ENCODE measurements at regions not wholly inside any gene's neighbourhood (a gene's known extent, or its start where the extent isn't known, plus 50 kb on each side); places are given as distances from the start of the nearest gene placed in this dataset.
"Not testable (repeated sequence)": the region's sequence is repeated elsewhere in the genome, so short reads cannot be mapped to it uniquely, and the experiment has no call there.

- Mint-ChIP-seq H3K9me3 (peaks cover 9% of the 10 kb centered on the region), H3K4me1 (ENCODE audit: low read depth) (peaks cover 24% of the 10 kb centered on the region), H3K4me3 (no peak overlapping the region), H3K27me3 (ENCODE audit: low read depth) (no peaks in the 10 kb centered on the region), H3K36me3 (ENCODE audit: low read depth) (peaks cover 6% of the 10 kb centered on the region), H3K27ac (no peak overlapping the region)
- no peak for DNase-seq
- intact Hi-C loops (cut with micrococcal nuclease), result no loop called here
- CTCF ChIA-PET, result no interaction called here
These were observed 146.3 kb upstream of the ATF7IP start for GRCh38 chr12:14219156-14219555.

GRCh38 chr12:14219670-14220069, 145.8 kb upstream of the ATF7IP start:
- H3K36me3 Mint-ChIP-seq (ENCODE audit: low read depth); H3K9me3 Mint-ChIP-seq; H3K27me3 Mint-ChIP-seq (ENCODE audit: low read depth); CTCF ChIA-PET; DNase-seq; H3K27ac Mint-ChIP-seq; H3K4me3 Mint-ChIP-seq: not testable (repeated sequence)
- intact Hi-C loops (cut with micrococcal nuclease), result loop anchor here (2.0 to 5.0 kb wide), 3 partner anchors 729 to 1353 kb away; no protein-coding TSS in a partner anchor
- H3K4me1 Mint-ChIP-seq (ENCODE audit: low read depth), result peaks cover 24% of the 10 kb centered on the region

- Mint-ChIP-seq H3K27ac (no peak overlapping the region), H3K36me3 (ENCODE audit: low read depth) (peaks cover 6% of the 10 kb centered on the region), H3K27me3 (ENCODE audit: low read depth) (no peaks in the 10 kb centered on the region), H3K4me3 (no peak overlapping the region), H3K4me1 (ENCODE audit: low read depth) (peaks cover 11% of the 10 kb centered on the region), H3K9me3 (peaks cover 11% of the 10 kb centered on the region)
- DNase-seq, result no peak
- intact Hi-C loops (cut with micrococcal nuclease), result no loop called here
- CTCF ChIA-PET, result interaction anchor here (1.0 to 2.0 kb wide), 4 partner anchors 13 to 58 kb away, joined by 3 to 13 read pairs (median 4); no protein-coding TSS in a partner anchor
These were observed 140.4 kb upstream of the ATF7IP start for GRCh38 chr12:14225064-14225463.

GRCh38 chr12:14235176-14235575, 130.3 kb upstream of the ATF7IP start:
- DNase-seq; H3K27ac Mint-ChIP-seq; H3K27me3 Mint-ChIP-seq (ENCODE audit: low read depth); CTCF ChIA-PET; intact Hi-C loops (cut with micrococcal nuclease); H3K4me3 Mint-ChIP-seq; H3K36me3 Mint-ChIP-seq (ENCODE audit: low read depth): not testable (repeated sequence)
- Mint-ChIP-seq H3K4me1 (ENCODE audit: low read depth) (peaks cover 12% of the 10 kb centered on the region), H3K9me3 (peaks cover 17% of the 10 kb centered on the region)

GRCh38 chr12:14236641-14237040, 128.8 kb upstream of the ATF7IP start:
- H3K4me3 Mint-ChIP-seq, result not testable (repeated sequence)

GRCh38 chr12:14238221-14238792, 127.2 kb upstream of the ATF7IP start:
- no peak for DNase-seq
- Mint-ChIP-seq H3K9me3 (no peaks in the 10 kb centered on the region), H3K27ac (no peak overlapping the region), H3K4me1 (ENCODE audit: low read depth) (peaks cover 20% of the 10 kb centered on the region), H3K27me3 (ENCODE audit: low read depth) (no peaks in the 10 kb centered on the region), H3K36me3 (ENCODE audit: low read depth) (peaks cover 6% of the 10 kb centered on the region), H3K4me3 (no peak overlapping the region)
- CTCF ChIA-PET, result interaction anchor here (0.6 to 4.3 kb wide), 44 partner anchors 13 to 757 kb away, joined by 3 to 33 read pairs (median 4); partner anchors contain the start of gene ATF7IP
- intact Hi-C loops (cut with micrococcal nuclease), result loop anchor here (1.0 to 2.0 kb wide), 8 partner anchors 52 to 758 kb away; partner anchors contain the start of gene PLBD1

More at GRCh38 chr12:14236641-14237040, 128.8 kb upstream of the ATF7IP start:
- H3K27me3 Mint-ChIP-seq (ENCODE audit: low read depth); H3K9me3 Mint-ChIP-seq; DNase-seq; H3K36me3 Mint-ChIP-seq (ENCODE audit: low read depth); H3K27ac Mint-ChIP-seq; intact Hi-C loops (cut with micrococcal nuclease): not testable (repeated sequence)
- CTCF ChIA-PET, result interaction anchor here (0.9 to 2.7 kb wide), 5 partner anchors 14 to 428 kb away, joined by 3 to 26 read pairs (median 15); no protein-coding TSS in a partner anchor
- peaks cover 20% of the 10 kb centered on the region for H3K4me1 Mint-ChIP-seq (ENCODE audit: low read depth)

- no peaks in the 10 kb centered on the region for H3K27me3 Mint-ChIP-seq (ENCODE audit: low read depth)
- H3K27ac Mint-ChIP-seq, result peak overlapping the region; percentile 79
- H3K4me3 Mint-ChIP-seq, result peak overlapping the region; percentile 68
- peak; percentile 60 for DNase-seq
- peaks cover 20% of the 10 kb centered on the region for H3K4me1 Mint-ChIP-seq (ENCODE audit: low read depth)
- peaks cover 11% of the 10 kb centered on the region for H3K36me3 Mint-ChIP-seq (ENCODE audit: low read depth)
- H3K9me3 Mint-ChIP-seq, result peaks cover 5% of the 10 kb centered on the region
- CTCF ChIA-PET, result interaction anchor here (0.6 to 4.3 kb wide), 20 partner anchors 16 to 481 kb away, joined by 3 to 33 read pairs (median 4); partner anchors contain the start of gene ATF7IP
- intact Hi-C loops (cut with micrococcal nuclease), result loop anchor here (1.0 to 2.0 kb wide), 7 partner anchors 17 to 535 kb away; partner anchors contain the start of genes ATF7IP and PLBD1
These were observed 126.0 kb upstream of the ATF7IP start for GRCh38 chr12:14239350-14239934.

- intact Hi-C loops (cut with micrococcal nuclease), result loop anchor here (1.0 to 2.0 kb wide), 8 partner anchors 12 to 535 kb away; partner anchors contain the start of genes ATF7IP and PLBD1
- CTCF ChIA-PET, result interaction anchor here (0.7 to 4.3 kb wide), 14 partner anchors 15 to 476 kb away, joined by 3 to 33 read pairs (median 4); partner anchors contain the start of gene ATF7IP
- peaks cover 5% of the 10 kb centered on the region for H3K9me3 Mint-ChIP-seq
- DNase-seq, result no peak
- no peaks in the 10 kb centered on the region for H3K27me3 Mint-ChIP-seq (ENCODE audit: low read depth)
- peaks cover 11% of the 10 kb centered on the region for H3K36me3 Mint-ChIP-seq (ENCODE audit: low read depth)
- H3K27ac Mint-ChIP-seq, result peak overlapping the region; percentile 79
- H3K4me1 Mint-ChIP-seq (ENCODE audit: low read depth), result peaks cover 20% of the 10 kb centered on the region
- H3K4me3 Mint-ChIP-seq, result peak overlapping the region; percentile 68
These were observed 125.3 kb upstream of the ATF7IP start for GRCh38 chr12:14239935-14240872.

- Mint-ChIP-seq H3K4me3 (peak overlapping the region; percentile 68), H3K27me3 (ENCODE audit: low read depth) (no peaks in the 10 kb centered on the region), H3K4me1 (ENCODE audit: low read depth) (peaks cover 20% of the 10 kb centered on the region), H3K36me3 (ENCODE audit: low read depth) (peaks cover 11% of the 10 kb centered on the region), H3K9me3 (peaks cover 5% of the 10 kb centered on the region), H3K27ac (peak overlapping the region; percentile 79)
- CTCF ChIA-PET, result interaction anchor here (0.5 to 4.3 kb wide), 2 partner anchors 10 to 125 kb away, joined by 3 to 33 read pairs; partner anchors contain the start of gene ATF7IP
- no peak for DNase-seq
- intact Hi-C loops (cut with micrococcal nuclease), result loop anchor here (1.0 kb wide), 1 partner anchor 11 kb away; no protein-coding TSS in a partner anchor
These were observed 124.6 kb upstream of the ATF7IP start for GRCh38 chr12:14240873-14241220.

- CTCF ChIA-PET, result interaction anchor here (0.6 to 0.7 kb wide), 2 partner anchors 27 to 53 kb away, joined by 3 read pairs; no protein-coding TSS in a partner anchor
- not testable (repeated sequence) for H3K27me3 Mint-ChIP-seq (ENCODE audit: low read depth); H3K4me3 Mint-ChIP-seq
These were observed 122.7 kb upstream of the ATF7IP start for GRCh38 chr12:14242825-14243224.

GRCh38 chr12:14243941-14244340, 121.5 kb upstream of the ATF7IP start:
- DNase-seq, result no peak
- Mint-ChIP-seq H3K4me3 (no peak overlapping the region), H3K27me3 (ENCODE audit: low read depth) (no peaks in the 10 kb centered on the region), H3K27ac (no peak overlapping the region), H3K4me1 (ENCODE audit: low read depth) (peaks cover 20% of the 10 kb centered on the region), H3K36me3 (ENCODE audit: low read depth) (peaks cover 11% of the 10 kb centered on the region), H3K9me3 (peaks cover 5% of the 10 kb centered on the region)
- intact Hi-C loops (cut with micrococcal nuclease), result no loop called here
- CTCF ChIA-PET, result no interaction called here

More at GRCh38 chr12:14242825-14243224, 122.7 kb upstream of the ATF7IP start:
- peaks cover 11% of the 10 kb centered on the region for H3K36me3 Mint-ChIP-seq (ENCODE audit: low read depth)
- H3K27ac Mint-ChIP-seq; DNase-seq; intact Hi-C loops (cut with micrococcal nuclease); H3K9me3 Mint-ChIP-seq: not testable (repeated sequence)
- peaks cover 20% of the 10 kb centered on the region for H3K4me1 Mint-ChIP-seq (ENCODE audit: low read depth)

Data from activated naive CD4-positive, alpha-beta T cell treated with anti-CD3 and anti-CD28 coated beads for 36 hours (primary cell).